ENCODE measurements at regions not wholly inside any gene's neighbourhood (a gene's known extent, or its start where the extent isn't known, plus 50 kb on each side); places are given as distances from the start of the nearest gene placed in this dataset.

GRCh38 chr4:58175024-58175423 lies 1064.8 kb upstream of the IGFBP7 start:
- H3K4me3 ChIP-seq (ENCODE audit: low read length): no peak overlapping the region
- DNase-seq (ENCODE audit: low read depth): no peak
- TF ChIP-seq, protein P1, sequence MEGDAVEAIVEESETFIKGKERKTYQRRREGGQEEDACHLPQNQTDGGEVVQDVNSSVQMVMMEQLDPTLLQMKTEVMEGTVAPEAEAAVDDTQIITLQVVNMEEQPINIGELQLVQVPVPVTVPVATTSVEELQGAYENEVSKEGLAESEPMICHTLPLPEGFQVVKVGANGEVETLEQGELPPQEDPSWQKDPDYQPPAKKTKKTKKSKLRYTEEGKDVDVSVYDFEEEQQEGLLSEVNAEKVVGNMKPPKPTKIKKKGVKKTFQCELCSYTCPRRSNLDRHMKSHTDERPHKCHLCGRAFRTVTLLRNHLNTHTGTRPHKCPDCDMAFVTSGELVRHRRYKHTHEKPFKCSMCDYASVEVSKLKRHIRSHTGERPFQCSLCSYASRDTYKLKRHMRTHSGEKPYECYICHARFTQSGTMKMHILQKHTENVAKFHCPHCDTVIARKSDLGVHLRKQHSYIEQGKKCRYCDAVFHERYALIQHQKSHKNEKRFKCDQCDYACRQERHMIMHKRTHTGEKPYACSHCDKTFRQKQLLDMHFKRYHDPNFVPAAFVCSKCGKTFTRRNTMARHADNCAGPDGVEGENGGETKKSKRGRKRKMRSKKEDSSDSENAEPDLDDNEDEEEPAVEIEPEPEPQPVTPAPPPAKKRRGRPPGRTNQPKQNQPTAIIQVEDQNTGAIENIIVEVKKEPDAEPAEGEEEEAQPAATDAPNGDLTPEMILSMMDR (conservative IDR thresholded peaks at IDR 0.05; ENCODE audit: low read depth, low read length): no peak

GRCh38 chr4:58166490-58166889 lies 1056.3 kb upstream of the IGFBP7 start:
- no peak for DNase-seq (ENCODE audit: low read depth)
- H3K4me3 ChIP-seq (ENCODE audit: low read length): no peak overlapping the region
- TF ChIP-seq, protein P1 (conservative IDR thresholded peaks at IDR 0.05; ENCODE audit: low read depth, low read length): no peak

GRCh38 chr4:58163156-58163555 lies 1053.0 kb upstream of the IGFBP7 start:
- TF ChIP-seq, protein P1 (conservative IDR thresholded peaks at IDR 0.05; ENCODE audit: low read depth, low read length): no peak
- H3K4me3 ChIP-seq (ENCODE audit: low read length): no peak overlapping the region
- DNase-seq (ENCODE audit: low read depth): peak; percentile 8

GRCh38 chr4:58149404-58150085 lies 1039.4 kb upstream of the IGFBP7 start:
- TF ChIP-seq, protein P1 (conservative IDR thresholded peaks at IDR 0.05; ENCODE audit: low read depth, low read length): no peak
- no peak overlapping the region for H3K4me3 ChIP-seq (ENCODE audit: low read length)
- no peak for DNase-seq (ENCODE audit: low read depth)

- TF ChIP-seq, protein P1 (conservative IDR thresholded peaks at IDR 0.05; ENCODE audit: low read depth, low read length): no peak
- H3K4me3 ChIP-seq (ENCODE audit: low read length): no peak overlapping the region
- DNase-seq (ENCODE audit: low read depth): no peak
Measured at GRCh38 chr4:58144721-58145120, 1034.5 kb upstream of the IGFBP7 start.

DNA sequence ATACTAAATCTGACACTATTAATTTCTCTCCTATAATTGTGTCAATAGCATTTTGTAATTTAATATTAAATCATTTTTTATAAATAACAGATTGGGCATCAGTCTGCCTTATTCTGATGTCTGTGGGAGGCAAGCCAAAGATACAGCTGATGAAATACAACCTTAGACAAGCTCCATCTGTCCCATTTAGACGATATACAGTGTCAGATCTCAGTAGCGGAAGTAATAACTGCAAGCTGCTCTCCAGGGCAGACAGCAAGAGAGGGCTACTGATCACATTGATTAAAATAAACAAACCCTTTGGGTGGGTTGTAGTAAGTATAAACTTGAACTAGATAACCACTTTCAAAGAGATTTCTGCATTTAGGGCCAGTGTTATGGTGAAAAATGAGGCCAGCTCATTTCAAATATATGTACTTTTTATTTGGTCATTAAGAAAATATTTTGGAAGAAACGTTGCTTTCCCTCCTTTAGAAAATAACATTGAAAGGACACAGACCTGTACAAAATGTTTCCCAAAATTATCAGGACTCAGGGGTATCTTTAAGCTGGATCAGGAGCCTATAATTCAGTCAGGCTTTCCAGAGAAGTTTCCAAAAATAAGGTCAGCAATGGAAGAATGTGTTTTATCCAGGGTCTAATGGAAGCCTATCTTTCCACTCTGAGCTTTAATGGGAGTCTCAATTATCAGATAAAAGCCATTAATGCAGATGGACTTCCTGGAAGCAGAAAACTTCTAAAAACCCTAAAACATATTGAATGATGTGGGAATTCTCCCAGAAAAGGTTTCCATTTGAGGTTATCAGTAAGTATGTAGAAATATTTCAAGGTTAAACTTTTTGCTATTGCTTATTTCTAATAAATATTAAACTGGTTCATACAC lies 1028.8 kb upstream of the IGFBP7 start:
- TF ChIP-seq, protein P1 (conservative IDR thresholded peaks at IDR 0.05; ENCODE audit: low read depth, low read length): no peak
- DNase-seq (ENCODE audit: low read depth): no peak
- no peak overlapping the region for H3K4me3 ChIP-seq (ENCODE audit: low read length)
